H1 (cell line): ENCODE measurements at regions not wholly inside any gene's neighbourhood (a gene's known extent, or its start where the extent isn't known, plus 50 kb on each side); places are given as distances from the start of the nearest gene placed in this dataset.

Experiments used
- CTCF ChIA-PET: fragments of 300-600 bp; sonication (Branson Sonifier 250); formaldehyde crosslinking; loops from one replicate; lab custom pipeline; 2021; ENCODE audit not compliant: partially characterized antibody; lab: Charles Lee
- POLR2A ChIA-PET: fragments of 300-600 bp; sonication (Branson Sonifier 250); formaldehyde crosslinking; loops from one replicate; lab custom pipeline; 2021; ENCODE audit warnings: inconsistent platforms; ENCODE audit not compliant: partially characterized antibody; lab: Charles Lee
- DNase-seq, 2 experiments: peaks; one replicate each; pipeline versions ENCODE4 v3.0.0 to v3.0.0-alpha.2; 2010 to 2022; ENCODE audit warnings: low spot score in 2 of 2, low read depth in 1 of 2, mixed read lengths in 1 of 2
- FAIRE-seq: peaks from 2 replicates; lab custom pipeline; 2011; peaks lifted over from hg19 to GRCh38; lab: Jason Lieb, UNC
- H2AFZ ChIP-seq: 2 replicates; pipeline ENCODE4 v1.8.1; 2012; ENCODE audit warnings: low read length, inconsistent platforms
- H2AK5ac ChIP-seq: 2 replicates; pipeline ENCODE4 v1.6.1; 2013; ENCODE audit warnings: low read depth, low read length
- H2BK120ac ChIP-seq: replicated peaks from 2 replicates; pipeline ENCODE3; 2013; ENCODE audit warnings: low read depth, low read length, inconsistent platforms
- H2BK12ac ChIP-seq: 2 replicates; pipeline ENCODE4 v1.6.1; 2013; ENCODE audit warnings: low read depth, low read length
- H2BK15ac ChIP-seq: 2 replicates; pipeline ENCODE4 v1.6.1; 2013; ENCODE audit warnings: low read length
- H2BK20ac ChIP-seq: 2 replicates; pipeline ENCODE4 v1.6.1; 2013; ENCODE audit warnings: low read length
- H2BK5ac ChIP-seq: 2 replicates; pipeline ENCODE4 v1.6.1; 2013; ENCODE audit warnings: low read depth, low read length
- H3K14ac ChIP-seq: 2 replicates; pipeline ENCODE4 v1.6.1; 2013; ENCODE audit warnings: inconsistent platforms; ENCODE audit not compliant: insufficient read length
- H3K18ac ChIP-seq: 2 replicates; pipeline ENCODE4 v1.6.1; 2013; ENCODE audit warnings: low read length; ENCODE audit errors: extremely low read depth
- H3K23ac ChIP-seq: 2 replicates; pipeline ENCODE4 v1.6.1; 2013; ENCODE audit warnings: inconsistent platforms; ENCODE audit not compliant: insufficient read length
- H3K23me2 ChIP-seq: 2 replicates; pipeline ENCODE4 v1.6.1; 2013; ENCODE audit warnings: low read depth, low read length
- H3K27ac ChIP-seq: 2 replicates; pipeline ENCODE4 v1.6.1; 2011; ENCODE audit warnings: low read depth, low read length, inconsistent platforms
- H3K27me3 ChIP-seq, 4 experiments: replicated peaks in 1 of 4; 1 replicate in 1 of 4; 2 replicates in 3 of 4; pipeline versions ENCODE4 v1.6.1 to v1.8.1; 2011 to 2013; ENCODE audit warnings: low read length in 3 of 4, mild to moderate bottlenecking in 3 of 4, inconsistent platforms in 2 of 4, mixed read lengths in 2 of 4, moderate library complexity in 1 of 4; ENCODE audit not compliant: control insufficient read depth in 3 of 4, insufficient read depth in 3 of 4; ENCODE audit errors: extremely low read depth in 1 of 4
- H3K36me3 ChIP-seq, 4 experiments: 2 replicates each; pipeline versions ENCODE4 v1.6.1 to v1.8.1; 2011 to 2013; ENCODE audit warnings: mild to moderate bottlenecking in 4 of 4, low read length in 3 of 4, moderate library complexity in 2 of 4, control low read depth in 1 of 4, inconsistent platforms in 1 of 4; ENCODE audit not compliant: insufficient read depth in 4 of 4, control insufficient read depth in 2 of 4
- H3K4ac ChIP-seq: replicated peaks from 2 replicates; pipeline ENCODE3; 2013; ENCODE audit warnings: low read length, low read depth, mixed read lengths, inconsistent platforms; ENCODE audit not compliant: insufficient read length
- H3K4me1 ChIP-seq, 4 experiments: replicated peaks in 1 of 4; 1 replicate in 1 of 4; 2 replicates in 3 of 4; pipeline versions ENCODE4 v1.6.1 to v1.8.1; 2011 to 2013; ENCODE audit warnings: low read length in 3 of 4, inconsistent platforms in 2 of 4, mixed read lengths in 1 of 4; ENCODE audit not compliant: insufficient read depth in 4 of 4, control insufficient read depth in 3 of 4
- H3K4me2 ChIP-seq, 2 experiments: 2 replicates each; pipeline versions ENCODE4 v1.6.1 to v1.8.1; 2011 to 2013; ENCODE audit warnings: low read depth in 2 of 2, low read length in 2 of 2, control low read depth in 1 of 2, inconsistent platforms in 1 of 2, mild to moderate bottlenecking in 1 of 2; ENCODE audit not compliant: insufficient read depth in 1 of 2
- H3K4me3 ChIP-seq, 4 experiments: fragments of 200-600, 300-600 bp in 1 of 4; sonication (generic), shearing (Covaris generic), sonication (Bioruptor Twin) in 1 of 4; 2 replicates each; pipeline versions ENCODE4 v1.5.1 to v1.8.1; 2011 to 2016; ENCODE audit warnings: low read length in 4 of 4, low read depth in 3 of 4, control low read depth in 2 of 4, inconsistent platforms in 2 of 4, mild to moderate bottlenecking in 2 of 4, mixed read lengths in 1 of 4, moderate library complexity in 1 of 4; ENCODE audit not compliant: insufficient read depth in 2 of 4; ENCODE audit errors: extremely low read depth in 1 of 4
- H3K56ac ChIP-seq: replicated peaks from 2 replicates; pipeline ENCODE3; 2013; ENCODE audit warnings: low read depth, mild to moderate bottlenecking, mixed read lengths, low read length, inconsistent platforms; ENCODE audit not compliant: insufficient read length
- H3K79me1 ChIP-seq: 2 replicates; pipeline ENCODE4 v1.6.1; 2013; ENCODE audit warnings: low read depth, low read length, control low read depth
- H3K79me2 ChIP-seq, 2 experiments: 2 replicates each; pipeline versions ENCODE4 v1.6.1 to v1.8.1; 2012 to 2013; ENCODE audit warnings: low read length in 2 of 2, mild to moderate bottlenecking in 2 of 2, inconsistent platforms in 1 of 2; ENCODE audit not compliant: insufficient read depth in 2 of 2, control insufficient read depth in 1 of 2
- H3K9ac ChIP-seq, 4 experiments: replicated peaks in 1 of 4; 1 replicate in 1 of 4; 2 replicates in 3 of 4; pipeline versions ENCODE4 v1.6.1 to v1.8.1; 2011 to 2013; ENCODE audit warnings: low read depth in 3 of 4, low read length in 3 of 4, control low read depth in 2 of 4, mild to moderate bottlenecking in 2 of 4, moderate library complexity in 2 of 4, inconsistent platforms in 1 of 4; ENCODE audit errors: extremely low read depth in 1 of 4
- H3K9me3 ChIP-seq, 2 experiments: 2 replicates each; pipeline versions ENCODE4 v1.6.1 to v1.8.1; 2012 to 2013; ENCODE audit warnings: mild to moderate bottlenecking in 2 of 2, moderate library complexity in 2 of 2, control low read depth in 1 of 2, inconsistent platforms in 1 of 2, low read depth in 1 of 2, low read length in 1 of 2, mixed read lengths in 1 of 2; ENCODE audit not compliant: insufficient read depth in 2 of 2
- H4K20me1 ChIP-seq, 2 experiments: replicated peaks in 1 of 2; 2 replicates each; pipeline versions ENCODE3 to v1.8.1; 2011 to 2013; ENCODE audit warnings: inconsistent platforms in 2 of 2, low read length in 2 of 2, mild to moderate bottlenecking in 1 of 2; ENCODE audit not compliant: insufficient read depth in 2 of 2, control insufficient read depth in 1 of 2
- H4K5ac ChIP-seq: 2 replicates; pipeline ENCODE4 v1.6.1; 2013; ENCODE audit warnings: low read length, low read depth, mixed read lengths, inconsistent platforms; ENCODE audit not compliant: insufficient read length
- H4K8ac ChIP-seq: 2 replicates; pipeline ENCODE4 v1.8.0; 2013; ENCODE audit warnings: mild to moderate bottlenecking, moderate library complexity, low read length, inconsistent platforms; ENCODE audit not compliant: insufficient read depth; ENCODE audit errors: extremely low read depth
- H4K91ac ChIP-seq: replicated peaks from 2 replicates; pipeline ENCODE3; 2013; ENCODE audit warnings: low read length, mixed read lengths, inconsistent platforms; ENCODE audit not compliant: insufficient read length
- CHD1 ChIP-seq: IDR thresholded peaks from 2 replicates; pipeline ENCODE4 v1.6.1; 2012; ENCODE audit warnings: low read depth, low read length, improper control_type of control experiment
- WGBS, 2 experiments: shearing (Covaris generic) in 1 of 2; methylation state at CpG; one replicate each; pipeline versions ENCODE4 v1.1.6 to v1.1.7; 2013 to 2015; ENCODE audit warnings: low lambda C conversion rate in 2 of 2, mixed read lengths in 2 of 2, inconsistent platforms in 1 of 2, low coverage in 1 of 2, missing lambda C conversion rate in 1 of 2; ENCODE audit not compliant: insufficient replicate concordance in 2 of 2, insufficient coverage in 1 of 2, insufficient read length in 1 of 2; ENCODE audit errors: extremely low coverage in 1 of 2, missing lambda C conversion rate in 1 of 2; 5-methylcytosine and 5-hydroxymethylcytosine counted together

GRCh38 chr12:91639327-91639726, 456.7 kb upstream of the DCN start:
- Histone ChIP-seq H3K56ac (no peak overlapping the region), H3K18ac (no peak overlapping the region), H3K4ac (no peak overlapping the region), H3K4me1 (no peaks in the 10 kb centered on the region), H3K79me2 (no peaks in the 10 kb centered on the region), H2AFZ (no peak overlapping the region), H3K36me3 (no peaks in the 10 kb centered on the region), H3K9me3 (no peaks in the 10 kb centered on the region; a peak in 1 of 4 replicates), H2BK20ac (no peak overlapping the region), H2AK5ac (no peak overlapping the region), H3K23ac (no peak overlapping the region), H4K91ac (no peak overlapping the region), H2BK120ac (no peak overlapping the region), H3K4me3 (no peak overlapping the region), H2BK15ac (no peak overlapping the region), H4K5ac (no peak overlapping the region), H4K20me1 (no peaks in the 10 kb centered on the region), H3K23me2 (no peaks in the 10 kb centered on the region; the same call in 1 of the 2 replicates), H3K79me1 (no peaks in the 10 kb centered on the region), H3K9ac (no peak overlapping the region), H2BK5ac (no peak overlapping the region), H3K27ac (no peak overlapping the region), H3K14ac (no peak overlapping the region), H2BK12ac (no peak overlapping the region), H3K27me3 (no peaks in the 10 kb centered on the region), H3K4me2 (no peak overlapping the region), H4K8ac (no peak overlapping the region)
- no peak for TF ChIP-seq CHD1
- ChIA-PET CTCF (interaction anchor here (0.6 to 1.5 kb wide), 2 partner anchors 9 to 927 kb away, joined by 3 to 5 read pairs; no protein-coding TSS in a partner anchor), POLR2A (no interaction called here)
- DNase-seq (no peak), FAIRE-seq (no peak)
- 98% methylated on average over 3 of the region's 3 CpGs; no CpG with 5 or more reads in 1 of the 2 experiments for WGBS, 2 experiments
